H1 (cell line): ENCODE measurements at regions not wholly inside any gene's neighbourhood (a gene's known extent, or its start where the extent isn't known, plus 50 kb on each side); places are given as distances from the start of the nearest gene placed in this dataset.

Source experiments
- EZH2 ChIP-seq: fragments of 200-600 bp; sonication (generic); IDR thresholded peaks from 2 replicates; pipeline ENCODE4 v1.7.1; 2012; ENCODE audit warnings: low read depth, mild to moderate bottlenecking, moderate library complexity, low read length, inconsistent platforms; ENCODE audit not compliant: severe bottlenecking
- KDM4A ChIP-seq: IDR thresholded peaks from one replicate; pipeline ENCODE4 v1.7.1; 2012; ENCODE audit warnings: low read depth, mild to moderate bottlenecking, moderate library complexity, low read length, inconsistent platforms; ENCODE audit not compliant: severe bottlenecking
- TF ChIP-seq, protein P1 (sequence below): fragments of 300-600 bp; sonication (generic); IDR thresholded peaks from 2 replicates; pipeline ENCODE4 v1.7.1; 2012; ENCODE audit warnings: low read length, moderate library complexity, mild to moderate bottlenecking, inconsistent platforms; ENCODE audit not compliant: insufficient replicate concordance

DNA sequence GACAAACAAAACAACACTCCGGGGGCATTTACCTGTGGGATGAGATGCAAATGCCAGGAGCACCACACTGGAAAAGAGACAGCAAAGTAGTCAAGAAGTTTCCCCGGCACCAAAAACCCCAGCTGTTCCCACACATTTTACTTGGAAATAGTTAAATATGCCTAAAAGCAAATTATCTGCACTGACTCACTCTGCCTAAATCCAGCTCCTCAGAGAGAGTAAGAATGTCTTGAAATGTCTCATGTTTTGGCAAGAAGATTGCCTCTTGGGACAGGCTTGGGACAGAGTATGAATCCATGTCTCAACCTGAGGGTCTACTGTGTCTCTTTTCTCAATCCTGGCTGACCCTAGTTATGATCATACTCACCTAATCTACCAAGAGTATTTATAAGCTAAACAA lies 87.5 kb upstream of the RIOK3 start (continued):
- TF ChIP-seq, protein P1, sequence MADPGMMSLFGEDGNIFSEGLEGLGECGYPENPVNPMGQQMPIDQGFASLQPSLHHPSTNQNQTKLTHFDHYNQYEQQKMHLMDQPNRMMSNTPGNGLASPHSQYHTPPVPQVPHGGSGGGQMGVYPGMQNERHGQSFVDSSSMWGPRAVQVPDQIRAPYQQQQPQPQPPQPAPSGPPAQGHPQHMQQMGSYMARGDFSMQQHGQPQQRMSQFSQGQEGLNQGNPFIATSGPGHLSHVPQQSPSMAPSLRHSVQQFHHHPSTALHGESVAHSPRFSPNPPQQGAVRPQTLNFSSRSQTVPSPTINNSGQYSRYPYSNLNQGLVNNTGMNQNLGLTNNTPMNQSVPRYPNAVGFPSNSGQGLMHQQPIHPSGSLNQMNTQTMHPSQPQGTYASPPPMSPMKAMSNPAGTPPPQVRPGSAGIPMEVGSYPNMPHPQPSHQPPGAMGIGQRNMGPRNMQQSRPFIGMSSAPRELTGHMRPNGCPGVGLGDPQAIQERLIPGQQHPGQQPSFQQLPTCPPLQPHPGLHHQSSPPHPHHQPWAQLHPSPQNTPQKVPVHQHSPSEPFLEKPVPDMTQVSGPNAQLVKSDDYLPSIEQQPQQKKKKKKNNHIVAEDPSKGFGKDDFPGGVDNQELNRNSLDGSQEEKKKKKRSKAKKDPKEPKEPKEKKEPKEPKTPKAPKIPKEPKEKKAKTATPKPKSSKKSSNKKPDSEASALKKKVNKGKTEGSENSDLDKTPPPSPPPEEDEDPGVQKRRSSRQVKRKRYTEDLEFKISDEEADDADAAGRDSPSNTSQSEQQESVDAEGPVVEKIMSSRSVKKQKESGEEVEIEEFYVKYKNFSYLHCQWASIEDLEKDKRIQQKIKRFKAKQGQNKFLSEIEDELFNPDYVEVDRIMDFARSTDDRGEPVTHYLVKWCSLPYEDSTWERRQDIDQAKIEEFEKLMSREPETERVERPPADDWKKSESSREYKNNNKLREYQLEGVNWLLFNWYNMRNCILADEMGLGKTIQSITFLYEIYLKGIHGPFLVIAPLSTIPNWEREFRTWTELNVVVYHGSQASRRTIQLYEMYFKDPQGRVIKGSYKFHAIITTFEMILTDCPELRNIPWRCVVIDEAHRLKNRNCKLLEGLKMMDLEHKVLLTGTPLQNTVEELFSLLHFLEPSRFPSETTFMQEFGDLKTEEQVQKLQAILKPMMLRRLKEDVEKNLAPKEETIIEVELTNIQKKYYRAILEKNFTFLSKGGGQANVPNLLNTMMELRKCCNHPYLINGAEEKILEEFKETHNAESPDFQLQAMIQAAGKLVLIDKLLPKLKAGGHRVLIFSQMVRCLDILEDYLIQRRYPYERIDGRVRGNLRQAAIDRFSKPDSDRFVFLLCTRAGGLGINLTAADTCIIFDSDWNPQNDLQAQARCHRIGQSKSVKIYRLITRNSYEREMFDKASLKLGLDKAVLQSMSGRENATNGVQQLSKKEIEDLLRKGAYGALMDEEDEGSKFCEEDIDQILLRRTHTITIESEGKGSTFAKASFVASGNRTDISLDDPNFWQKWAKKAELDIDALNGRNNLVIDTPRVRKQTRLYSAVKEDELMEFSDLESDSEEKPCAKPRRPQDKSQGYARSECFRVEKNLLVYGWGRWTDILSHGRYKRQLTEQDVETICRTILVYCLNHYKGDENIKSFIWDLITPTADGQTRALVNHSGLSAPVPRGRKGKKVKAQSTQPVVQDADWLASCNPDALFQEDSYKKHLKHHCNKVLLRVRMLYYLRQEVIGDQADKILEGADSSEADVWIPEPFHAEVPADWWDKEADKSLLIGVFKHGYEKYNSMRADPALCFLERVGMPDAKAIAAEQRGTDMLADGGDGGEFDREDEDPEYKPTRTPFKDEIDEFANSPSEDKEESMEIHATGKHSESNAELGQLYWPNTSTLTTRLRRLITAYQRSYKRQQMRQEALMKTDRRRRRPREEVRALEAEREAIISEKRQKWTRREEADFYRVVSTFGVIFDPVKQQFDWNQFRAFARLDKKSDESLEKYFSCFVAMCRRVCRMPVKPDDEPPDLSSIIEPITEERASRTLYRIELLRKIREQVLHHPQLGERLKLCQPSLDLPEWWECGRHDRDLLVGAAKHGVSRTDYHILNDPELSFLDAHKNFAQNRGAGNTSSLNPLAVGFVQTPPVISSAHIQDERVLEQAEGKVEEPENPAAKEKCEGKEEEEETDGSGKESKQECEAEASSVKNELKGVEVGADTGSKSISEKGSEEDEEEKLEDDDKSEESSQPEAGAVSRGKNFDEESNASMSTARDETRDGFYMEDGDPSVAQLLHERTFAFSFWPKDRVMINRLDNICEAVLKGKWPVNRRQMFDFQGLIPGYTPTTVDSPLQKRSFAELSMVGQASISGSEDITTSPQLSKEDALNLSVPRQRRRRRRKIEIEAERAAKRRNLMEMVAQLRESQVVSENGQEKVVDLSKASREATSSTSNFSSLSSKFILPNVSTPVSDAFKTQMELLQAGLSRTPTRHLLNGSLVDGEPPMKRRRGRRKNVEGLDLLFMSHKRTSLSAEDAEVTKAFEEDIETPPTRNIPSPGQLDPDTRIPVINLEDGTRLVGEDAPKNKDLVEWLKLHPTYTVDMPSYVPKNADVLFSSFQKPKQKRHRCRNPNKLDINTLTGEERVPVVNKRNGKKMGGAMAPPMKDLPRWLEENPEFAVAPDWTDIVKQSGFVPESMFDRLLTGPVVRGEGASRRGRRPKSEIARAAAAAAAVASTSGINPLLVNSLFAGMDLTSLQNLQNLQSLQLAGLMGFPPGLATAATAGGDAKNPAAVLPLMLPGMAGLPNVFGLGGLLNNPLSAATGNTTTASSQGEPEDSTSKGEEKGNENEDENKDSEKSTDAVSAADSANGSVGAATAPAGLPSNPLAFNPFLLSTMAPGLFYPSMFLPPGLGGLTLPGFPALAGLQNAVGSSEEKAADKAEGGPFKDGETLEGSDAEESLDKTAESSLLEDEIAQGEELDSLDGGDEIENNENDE, result no peak
- TF ChIP-seq EZH2 (no peak), KDM4A (no peak)
